ENCODE measurements at regions not wholly inside any gene's neighbourhood (a gene's known extent, or its start where the extent isn't known, plus 50 kb on each side); places are given as distances from the start of the nearest gene placed in this dataset.

- TF ChIP-seq, protein P1, sequence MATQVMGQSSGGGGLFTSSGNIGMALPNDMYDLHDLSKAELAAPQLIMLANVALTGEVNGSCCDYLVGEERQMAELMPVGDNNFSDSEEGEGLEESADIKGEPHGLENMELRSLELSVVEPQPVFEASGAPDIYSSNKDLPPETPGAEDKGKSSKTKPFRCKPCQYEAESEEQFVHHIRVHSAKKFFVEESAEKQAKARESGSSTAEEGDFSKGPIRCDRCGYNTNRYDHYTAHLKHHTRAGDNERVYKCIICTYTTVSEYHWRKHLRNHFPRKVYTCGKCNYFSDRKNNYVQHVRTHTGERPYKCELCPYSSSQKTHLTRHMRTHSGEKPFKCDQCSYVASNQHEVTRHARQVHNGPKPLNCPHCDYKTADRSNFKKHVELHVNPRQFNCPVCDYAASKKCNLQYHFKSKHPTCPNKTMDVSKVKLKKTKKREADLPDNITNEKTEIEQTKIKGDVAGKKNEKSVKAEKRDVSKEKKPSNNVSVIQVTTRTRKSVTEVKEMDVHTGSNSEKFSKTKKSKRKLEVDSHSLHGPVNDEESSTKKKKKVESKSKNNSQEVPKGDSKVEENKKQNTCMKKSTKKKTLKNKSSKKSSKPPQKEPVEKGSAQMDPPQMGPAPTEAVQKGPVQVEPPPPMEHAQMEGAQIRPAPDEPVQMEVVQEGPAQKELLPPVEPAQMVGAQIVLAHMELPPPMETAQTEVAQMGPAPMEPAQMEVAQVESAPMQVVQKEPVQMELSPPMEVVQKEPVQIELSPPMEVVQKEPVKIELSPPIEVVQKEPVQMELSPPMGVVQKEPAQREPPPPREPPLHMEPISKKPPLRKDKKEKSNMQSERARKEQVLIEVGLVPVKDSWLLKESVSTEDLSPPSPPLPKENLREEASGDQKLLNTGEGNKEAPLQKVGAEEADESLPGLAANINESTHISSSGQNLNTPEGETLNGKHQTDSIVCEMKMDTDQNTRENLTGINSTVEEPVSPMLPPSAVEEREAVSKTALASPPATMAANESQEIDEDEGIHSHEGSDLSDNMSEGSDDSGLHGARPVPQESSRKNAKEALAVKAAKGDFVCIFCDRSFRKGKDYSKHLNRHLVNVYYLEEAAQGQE (IDR thresholded peaks at IDR 0.05; ENCODE audit: insufficient read depth in 1 of 2, low read depth in 2 of 2, low read length in 2 of 2) = no peak
- TF ChIP-seq FOXP2 (optimal IDR thresholded peaks at IDR 0.05; ENCODE audit: borderline replicate concordance, extremely low read depth, extremely low read length, insufficient read depth) (no peak), TAF1 (IDR thresholded peaks at IDR 0.05; ENCODE audit: borderline replicate concordance, insufficient read depth, low read length) (no peak), POLR2AphosphoS5 (IDR thresholded peaks at IDR 0.05; ENCODE audit: low read depth, low read length) (no peak)
Measured at GRCh38 chr9:74025402-74025925, 471.7 kb upstream of the RORB start.

Measured in PFSK-1 (cell line).